GM18867 (cell line): ENCODE measurements at regions not wholly inside any gene's neighbourhood (a gene's known extent, or its start where the extent isn't known, plus 50 kb on each side); places are given as distances from the start of the nearest gene placed in this dataset.

ENCODE experiments used
- ATAC-seq: cut with Tn5 transposase; IDR thresholded peaks from one replicate; pipeline ENCODE4 v1.9.1; 2021; ENCODE audit warnings: mild to moderate bottlenecking, moderate library complexity; ENCODE audit not compliant: unreplicated experiment

DNA sequence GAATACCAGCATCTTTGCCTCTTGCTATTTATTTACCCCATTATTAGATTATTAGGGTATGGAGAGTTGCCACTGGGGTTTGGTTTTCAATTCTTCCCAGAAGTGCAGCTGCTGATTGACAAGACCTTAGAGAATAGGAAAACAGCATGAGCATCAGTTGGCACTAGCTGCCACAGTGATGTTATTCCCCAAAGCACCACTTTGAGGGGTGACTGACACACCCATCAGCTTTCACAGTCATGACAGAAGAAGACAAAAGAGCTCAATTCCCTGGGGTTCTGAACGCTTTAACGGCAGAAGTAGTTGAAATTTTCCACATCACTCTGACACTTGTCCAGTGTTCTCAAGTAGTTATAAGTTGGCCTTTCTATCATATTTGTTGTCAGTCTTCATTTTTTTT is 55.0 kb upstream of the NR3C2 start:
- no peak for ATAC-seq

DNA sequence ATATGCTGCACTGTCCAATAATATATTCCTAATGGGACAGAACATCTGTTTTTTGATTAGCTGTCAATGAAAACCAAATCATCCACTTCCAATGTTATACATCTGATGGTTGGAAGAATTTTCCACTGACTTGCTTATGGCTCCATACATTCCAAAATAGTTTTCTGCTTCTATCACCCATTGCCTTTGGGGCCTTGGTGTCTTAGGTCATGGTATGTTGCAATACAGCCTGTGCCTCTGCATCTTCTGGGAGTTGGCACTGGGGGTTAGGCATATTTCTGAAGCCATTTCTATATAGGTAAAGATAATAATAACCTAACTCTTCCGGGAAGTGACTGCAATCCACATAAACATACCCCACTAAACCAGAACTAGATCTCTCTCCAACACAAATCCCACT is 53.2 kb upstream of the NR3C2 start:
- no peak for ATAC-seq
